B cell (primary cell): ENCODE measurements at regions not wholly inside any gene's neighbourhood (a gene's known extent, or its start where the extent isn't known, plus 50 kb on each side); places are given as distances from the start of the nearest gene placed in this dataset.

Source experiments
- ATAC-seq: fragments of 200-7000 bp; cut with Tn5 transposase; one replicate; pipeline ENCODE4 v1.10.0; 2021; ENCODE audit warnings: low read depth, mild to moderate bottlenecking, moderate number of reproducible peaks, moderate library complexity
- CTCF ChIA-PET: fragments of 350-600 bp; sonication (Branson Sonifier 250); formaldehyde crosslinking; loops from one replicate; lab custom pipeline; 2021; ENCODE audit warnings: antibody characterized with exemption, inconsistent platforms; lab: Charles Lee
- POLR2A ChIA-PET: fragments of 350-600 bp; sonication (Branson Sonifier 250); formaldehyde crosslinking; loops from one replicate; lab custom pipeline; 2021; ENCODE audit warnings: antibody characterized with exemption; lab: Charles Lee
- DNase-seq: peaks from one replicate; pipeline ENCODE4 v3.0.0; 2013
- H2AFZ ChIP-seq: 2 replicates; pipeline ENCODE4 v1.6.1; 2012; ENCODE audit warnings: mild to moderate bottlenecking, low read depth, low read length; ENCODE audit not compliant: insufficient read depth, poor library complexity, severe bottlenecking
- H3K27ac ChIP-seq, 2 donors: 1 replicate in 1 of 2; 2 replicates in 1 of 2; pipeline ENCODE4 v1.5.1; 2012 to 2013; ENCODE audit warnings: low read length in 2 of 2, mild to moderate bottlenecking in 2 of 2, moderate library complexity in 1 of 2
- H3K27me3 ChIP-seq, 4 experiments: fragments of 200-600 bp in 1 of 4; sonication (generic) in 1 of 4; replicated peaks in 1 of 4; 1 replicate in 2 of 4; 2 replicates in 2 of 4; pipeline versions ENCODE4 v1.6.1 to v1.7.0; 2013 to 2016; ENCODE audit warnings: low read length in 3 of 4, mild to moderate bottlenecking in 2 of 4, mixed read lengths in 1 of 4, moderate library complexity in 1 of 4; ENCODE audit not compliant: insufficient read depth in 4 of 4, control insufficient read depth in 3 of 4; ENCODE audit errors: control extremely low read depth in 1 of 4
- H3K36me3 ChIP-seq, 2 experiments: replicated peaks in 1 of 2; 1 replicate in 1 of 2; 2 replicates in 1 of 2; pipeline versions ENCODE4 v1.6.1 to v1.7.1; 2013; ENCODE audit warnings: low read length in 1 of 2; ENCODE audit not compliant: insufficient read depth in 2 of 2, control insufficient read depth in 1 of 2; ENCODE audit errors: control extremely low read depth in 1 of 2, extremely low read depth in 1 of 2
- H3K4me1 ChIP-seq, 2 donors: fragments of 200-600 bp in 1 of 2; sonication (generic) in 1 of 2; 1 replicate in 1 of 2; 2 replicates in 1 of 2; pipeline versions ENCODE4 v1.5.1 to v1.6.1; 2013 to 2017; ENCODE audit warnings: low read length in 2 of 2; ENCODE audit not compliant: control insufficient read depth in 2 of 2, insufficient read depth in 2 of 2
- H3K4me2 ChIP-seq: replicated peaks from 2 replicates; pipeline ENCODE3; 2012; ENCODE audit warnings: mild to moderate bottlenecking, low read depth, low read length; ENCODE audit not compliant: poor library complexity, severe bottlenecking
- H3K4me3 ChIP-seq, 5 experiments: fragments of 200-600 bp in 1 of 5; sonication (generic) in 1 of 5; 1 replicate in 3 of 5; 2 replicates in 2 of 5; pipeline versions ENCODE4 v1.5.1 to v1.7.0; 2011 to 2016; ENCODE audit warnings: low read length in 4 of 5, mild to moderate bottlenecking in 4 of 5, low read depth in 2 of 5, control low read depth in 1 of 5, moderate library complexity in 1 of 5; ENCODE audit not compliant: insufficient read depth in 1 of 5; ENCODE audit errors: control extremely low read depth in 1 of 5, extremely low read depth in 1 of 5
- H3K79me2 ChIP-seq: fragments of 200-600 bp; sonication (generic); one replicate; pipeline ENCODE4 v1.6.0; 2016; ENCODE audit warnings: low read length; ENCODE audit not compliant: control insufficient read depth, insufficient read depth
- H3K9ac ChIP-seq: fragments of 200-600 bp; sonication (generic); 2 replicates; pipeline ENCODE4 v1.6.1; 2017; ENCODE audit warnings: mild to moderate bottlenecking, low read length, moderate library complexity
- H3K9me3 ChIP-seq, 3 donors: one replicate each; pipeline versions ENCODE4 v1.6.1 to v1.7.1; 2013; ENCODE audit warnings: low read length in 2 of 3; ENCODE audit not compliant: control insufficient read depth in 2 of 3, insufficient read depth in 1 of 3; ENCODE audit errors: control extremely low read depth in 1 of 3
- H4K20me1 ChIP-seq: 2 replicates; pipeline ENCODE4 v1.6.0; 2012; ENCODE audit warnings: mild to moderate bottlenecking, low read length; ENCODE audit not compliant: insufficient read depth, control insufficient read depth, poor library complexity, severe bottlenecking
- H3K27ac Mint-ChIP-seq: one replicate; pipeline ENCODE4 v1.8.0; 2021; ENCODE audit warnings: mixed read lengths
- H3K27me3 Mint-ChIP-seq: one replicate; pipeline ENCODE4 v1.8.0; 2021; ENCODE audit warnings: mixed read lengths
- H3K4me1 Mint-ChIP-seq: one replicate; pipeline ENCODE4 v1.8.0; 2021; ENCODE audit warnings: mixed read lengths
- H3K4me3 Mint-ChIP-seq: one replicate; pipeline ENCODE4 v1.8.0; 2021; ENCODE audit warnings: mixed read lengths
- H3K9me3 Mint-ChIP-seq: one replicate; pipeline ENCODE4 v1.8.0; 2022; ENCODE audit warnings: mixed read lengths; ENCODE audit not compliant: insufficient read depth
- CTCF ChIP-seq: fragments of 200-600 bp; IDR thresholded peaks from one replicate; pipeline ENCODE4 v1.8.0; 2022; ENCODE audit warnings: antibody characterized with exemption, mild to moderate bottlenecking
- EZH2 ChIP-seq: IDR thresholded peaks from 2 replicates; pipeline ENCODE4 v1.6.1; 2012; ENCODE audit warnings: borderline replicate concordance, low read depth, mild to moderate bottlenecking, moderate library complexity, low read length; ENCODE audit not compliant: insufficient read depth, poor library complexity, severe bottlenecking
- WGBS: methylation state at CpG from one replicate; pipeline ENCODE4 v1.1.5; 2013; ENCODE audit warnings: missing lambda C conversion rate; ENCODE audit not compliant: insufficient coverage; 5-methylcytosine and 5-hydroxymethylcytosine counted together
- intact Hi-C: fragments of 100-400 bp; cut with micrococcal nuclease; formaldehyde crosslinking; loops from one replicate; pipeline ENCODE4 v1.10.0; 2022

GRCh38 chr5:135237748-135238103 lies 161.3 kb downstream of the MACROH2A1 start:
- intact Hi-C loops: no loop called here
- peaks cover 10% of the 10 kb centered on the region for H3K27me3 Mint-ChIP-seq
- no peaks in the 10 kb centered on the region for H3K9me3 ChIP-seq
- H3K4me3 ChIP-seq: no peak overlapping the region
- 96% methylated on average over 7 of the region's 9 CpGs for WGBS
- H3K4me1 Mint-ChIP-seq: no peaks in the 10 kb centered on the region
- H3K36me3 ChIP-seq: no peaks in the 10 kb centered on the region
- H3K4me1 ChIP-seq: no peaks in the 10 kb centered on the region
- H3K27me3 ChIP-seq: no peaks in the 10 kb centered on the region
- POLR2A ChIA-PET: no interaction called here
- no peaks in the 10 kb centered on the region for H3K79me2 ChIP-seq
- H3K27ac Mint-ChIP-seq: no peak overlapping the region
- ATAC-seq (no peak), DNase-seq (no peak)
- no peak overlapping the region for H3K9ac ChIP-seq
- no peak overlapping the region for H3K4me3 Mint-ChIP-seq
- no peak overlapping the region for H3K4me2 ChIP-seq
- H4K20me1 ChIP-seq: no peaks in the 10 kb centered on the region
- no peak overlapping the region for H2AFZ ChIP-seq
- TF ChIP-seq CTCF (no peak), EZH2 (no peak)
- no peaks in the 10 kb centered on the region for H3K9me3 Mint-ChIP-seq
- no peak overlapping the region for H3K27ac ChIP-seq
- CTCF ChIA-PET: no interaction called here

GRCh38 chr5:135236908-135237747 lies 161.9 kb downstream of the MACROH2A1 start:
- H3K27me3 ChIP-seq: no peaks in the 10 kb centered on the region
- H3K4me3 Mint-ChIP-seq: no peak overlapping the region
- no peak overlapping the region for H3K27ac ChIP-seq
- TF ChIP-seq CTCF: no peak
- TF ChIP-seq EZH2: no peak
- CTCF ChIA-PET: no interaction called here
- POLR2A ChIA-PET: no interaction called here
- no peaks in the 10 kb centered on the region for H3K9me3 ChIP-seq
- H3K4me1 Mint-ChIP-seq: no peaks in the 10 kb centered on the region
- ATAC-seq: no peak
- intact Hi-C loops: no loop called here
- no peaks in the 10 kb centered on the region for H3K9me3 Mint-ChIP-seq
- no peak overlapping the region for H3K4me2 ChIP-seq
- no peaks in the 10 kb centered on the region for H4K20me1 ChIP-seq
- H2AFZ ChIP-seq: no peak overlapping the region
- H3K4me3 ChIP-seq: no peak overlapping the region
- no peak for DNase-seq
- no peak overlapping the region for H3K27ac Mint-ChIP-seq
- H3K27me3 Mint-ChIP-seq: peaks cover 10% of the 10 kb centered on the region
- H3K9ac ChIP-seq: no peak overlapping the region
- 80% methylated on average over 7 of the region's 9 CpGs for WGBS
- H3K4me1 ChIP-seq: no peaks in the 10 kb centered on the region
- no peaks in the 10 kb centered on the region for H3K79me2 ChIP-seq
- H3K36me3 ChIP-seq: no peaks in the 10 kb centered on the region
